CD4-positive, alpha-beta T cell treated with Interleukin-17A for 4 hours (primary cell): ENCODE measurements at regions not wholly inside any gene's neighbourhood (a gene's known extent, or its start where the extent isn't known, plus 50 kb on each side); places are given as distances from the start of the nearest gene placed in this dataset.
"Not testable (repeated sequence)": the region's sequence is repeated elsewhere in the genome, so short reads cannot be mapped to it uniquely, and the experiment has no call there.

Experiments
- DNase-seq: peaks from one replicate; pipeline ENCODE4 v3.0.0-alpha.2; 2020; ENCODE audit warnings: mixed read lengths

GRCh38 chr11:87535513-87535912 is 497.8 kb downstream of the TMEM135 start:
- DNase-seq: no peak

- not testable (repeated sequence) for DNase-seq
These were observed 494.1 kb downstream of the TMEM135 start for GRCh38 chr11:87531835-87532234.

GRCh38 chr11:87529486-87529885 is 491.8 kb downstream of the TMEM135 start:
- DNase-seq: no peak

GRCh38 chr11:87528752-87529151 is 491.0 kb downstream of the TMEM135 start:
- no peak for DNase-seq

GRCh38 chr11:87523276-87523675 is 485.5 kb downstream of the TMEM135 start:
- no peak for DNase-seq

- no peak for DNase-seq
These were observed 480.5 kb downstream of the TMEM135 start for GRCh38 chr11:87518266-87518665.

- DNase-seq: no peak
These were observed 479.6 kb downstream of the TMEM135 start for GRCh38 chr11:87517351-87517750.

- DNase-seq: not testable (repeated sequence)
These were observed 470.0 kb downstream of the TMEM135 start for GRCh38 chr11:87507722-87508121.

GRCh38 chr11:87506946-87507345 is 469.2 kb downstream of the TMEM135 start:
- not testable (repeated sequence) for DNase-seq

GRCh38 chr11:87501388-87501787 is 463.7 kb downstream of the TMEM135 start:
- DNase-seq: no peak

- DNase-seq: not testable (repeated sequence)
These were observed 457.2 kb downstream of the TMEM135 start for GRCh38 chr11:87494936-87495335.

GRCh38 chr11:87494026-87494425 is 456.3 kb downstream of the TMEM135 start:
- not testable (repeated sequence) for DNase-seq

GRCh38 chr11:87493516-87493915 is 455.8 kb downstream of the TMEM135 start:
- DNase-seq: no peak

- no peak for DNase-seq
These were observed 453.6 kb downstream of the TMEM135 start for GRCh38 chr11:87491381-87491780.

- DNase-seq: no peak
These were observed 452.9 kb downstream of the TMEM135 start for GRCh38 chr11:87490671-87491070.

GRCh38 chr11:87484566-87484965 is 446.8 kb downstream of the TMEM135 start:
- no peak for DNase-seq

- no peak for DNase-seq
These were observed 439.6 kb downstream of the TMEM135 start for GRCh38 chr11:87477321-87477720.

- no peak for DNase-seq
These were observed 435.4 kb downstream of the TMEM135 start for GRCh38 chr11:87473174-87473573.

GRCh38 chr11:87466223-87466622 is 428.5 kb downstream of the TMEM135 start:
- no peak for DNase-seq

GRCh38 chr11:87465716-87466115 is 428.0 kb downstream of the TMEM135 start:
- no peak for DNase-seq

- no peak for DNase-seq
These were observed 425.9 kb downstream of the TMEM135 start for GRCh38 chr11:87463486-87464102.

- DNase-seq: no peak
These were observed 424.4 kb downstream of the TMEM135 start for GRCh38 chr11:87462171-87462570.

GRCh38 chr11:87460842-87461637 is 423.3 kb downstream of the TMEM135 start:
- no peak for DNase-seq

- DNase-seq: no peak
These were observed 422.5 kb downstream of the TMEM135 start for GRCh38 chr11:87460279-87460678.
